ENCODE measurements at regions not wholly inside any gene's neighbourhood (a gene's known extent, or its start where the extent isn't known, plus 50 kb on each side); places are given as distances from the start of the nearest gene placed in this dataset.

DNA sequence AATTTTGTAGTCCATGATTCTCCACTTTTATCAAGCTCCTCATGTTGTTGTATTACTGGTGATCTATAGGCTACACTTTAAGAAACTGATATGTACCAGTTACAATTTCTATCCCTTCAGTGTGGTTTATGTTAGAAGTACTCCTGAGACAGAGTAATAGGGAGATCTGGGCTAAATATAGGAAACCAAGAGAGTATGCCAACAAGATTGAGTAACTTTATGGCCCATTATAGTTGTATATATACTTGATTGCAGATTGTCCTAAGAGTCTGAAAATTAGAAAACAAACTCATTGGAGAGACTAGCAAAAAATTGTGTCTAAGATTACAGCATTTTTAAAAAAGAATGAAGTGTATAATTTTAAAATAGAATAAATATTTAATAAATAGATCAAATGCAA, 605.6 kb downstream of the XIRP2 start:
- Histone ChIP-seq H3K4me1 (ENCODE audit: control insufficient read depth, insufficient read depth, low read length) (no peaks in the 10 kb centered on the region), H3K27me3 (ENCODE audit: control insufficient read depth, insufficient read depth, low read length) (no peaks in the 10 kb centered on the region), H3K4me3 (ENCODE audit: low read depth in 2 of 2, low read length in 2 of 2) (no peak overlapping the region), H3K9me3 (ENCODE audit: control insufficient read depth, insufficient read depth, low read depth, low read length) (no peaks in the 10 kb centered on the region), H3K36me3 (ENCODE audit: control insufficient read depth, insufficient read depth, low read length) (no peaks in the 10 kb centered on the region), H3K27ac (ENCODE audit: low read length) (no peak overlapping the region)
- in situ Hi-C loops (cut with HindIII; ENCODE audit: low pct_unique_long_range_greater_than_20kb, low sequenced_read_pairs) = no loop called here
- intact Hi-C loops (cut with micrococcal nuclease; ENCODE audit: unreplicated experiment) = no loop called here
- TF ChIP-seq REST (IDR thresholded peaks at IDR 0.05; ENCODE audit: insufficient read depth in 1 of 2, low read depth in 2 of 2, low read length in 1 of 2) = no peak
- no peak for TF ChIP-seq POLR2AphosphoS5 (IDR thresholded peaks at IDR 0.05; ENCODE audit: low read depth, low read length)
- no peak for TF ChIP-seq SIN3A (IDR thresholded peaks at IDR 0.05; ENCODE audit: borderline replicate concordance, insufficient read depth, low read depth, low read length)
- no peak for TF ChIP-seq TCF7L2 (IDR thresholded peaks at IDR 0.05; ENCODE audit: low read depth, low read length)
- TF ChIP-seq CTCF (IDR thresholded peaks at IDR 0.05) = no peak
- DNase-seq (ENCODE audit: low read depth, low spot score) (no peak), ATAC-seq (no peak)
- ChIA-PET CTCF (no interaction called here), POLR2A (no interaction called here)
- no TSS peak for BruUV-seq (replicated peaks)

DNA sequence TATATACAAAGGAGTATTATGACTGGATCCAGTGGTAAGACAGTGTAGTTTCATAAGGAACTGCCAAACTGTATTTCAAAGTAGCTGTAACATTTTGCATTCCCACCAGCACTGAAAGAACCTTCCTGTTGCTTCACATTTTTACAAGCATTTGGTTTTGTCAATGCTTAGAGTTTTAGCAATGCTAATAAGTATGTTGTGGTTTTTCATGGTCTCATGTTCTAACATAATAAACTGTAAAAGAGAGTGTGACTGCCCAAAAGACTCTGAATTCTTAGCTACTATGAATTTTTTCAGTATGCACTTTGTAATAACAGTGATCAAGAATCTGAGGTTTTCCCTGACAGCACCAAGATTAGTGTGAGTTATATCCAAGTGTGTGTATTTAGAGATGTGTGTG, 604.2 kb downstream of the XIRP2 start:
- BruUV-seq (replicated peaks) = no TSS peak
- H3K27ac ChIP-seq (ENCODE audit: low read length) = no peak overlapping the region
- ChIA-PET CTCF (no interaction called here), POLR2A (no interaction called here)
- ATAC-seq = no peak
- in situ Hi-C loops (cut with HindIII; ENCODE audit: low pct_unique_long_range_greater_than_20kb, low sequenced_read_pairs) (no loop called here), intact Hi-C loops (cut with micrococcal nuclease; ENCODE audit: unreplicated experiment) (no loop called here)
- no peaks in the 10 kb centered on the region for H3K4me1 ChIP-seq (ENCODE audit: control insufficient read depth, insufficient read depth, low read length)
- H3K27me3 ChIP-seq (ENCODE audit: control insufficient read depth, insufficient read depth, low read length) = no peaks in the 10 kb centered on the region
- TF ChIP-seq TCF7L2 (IDR thresholded peaks at IDR 0.05; ENCODE audit: low read depth, low read length) (no peak), SIN3A (IDR thresholded peaks at IDR 0.05; ENCODE audit: borderline replicate concordance, insufficient read depth, low read depth, low read length) (no peak), POLR2AphosphoS5 (IDR thresholded peaks at IDR 0.05; ENCODE audit: low read depth, low read length) (no peak), REST (IDR thresholded peaks at IDR 0.05; ENCODE audit: insufficient read depth in 1 of 2, low read depth in 2 of 2, low read length in 1 of 2) (no peak), CTCF (IDR thresholded peaks at IDR 0.05) (no peak)
- no peaks in the 10 kb centered on the region for H3K36me3 ChIP-seq (ENCODE audit: control insufficient read depth, insufficient read depth, low read length)
- DNase-seq (ENCODE audit: low read depth, low spot score) = no peak
- no peaks in the 10 kb centered on the region for H3K9me3 ChIP-seq (ENCODE audit: control insufficient read depth, insufficient read depth, low read depth, low read length)
- no peak overlapping the region for H3K4me3 ChIP-seq (ENCODE audit: low read depth in 2 of 2, low read length in 2 of 2)
